GM18517 (cell line): ENCODE measurements at regions not wholly inside any gene's neighbourhood (a gene's known extent, or its start where the extent isn't known, plus 50 kb on each side); places are given as distances from the start of the nearest gene placed in this dataset.
"Not testable (repeated sequence)": the region's sequence is repeated elsewhere in the genome, so short reads cannot be mapped to it uniquely, and the experiment has no call there.

Experiments
- ATAC-seq: cut with Tn5 transposase; IDR thresholded peaks from one replicate; pipeline ENCODE4 v1.9.1; 2021; ENCODE audit warnings: mild to moderate bottlenecking, moderate library complexity; ENCODE audit not compliant: unreplicated experiment

DNA sequence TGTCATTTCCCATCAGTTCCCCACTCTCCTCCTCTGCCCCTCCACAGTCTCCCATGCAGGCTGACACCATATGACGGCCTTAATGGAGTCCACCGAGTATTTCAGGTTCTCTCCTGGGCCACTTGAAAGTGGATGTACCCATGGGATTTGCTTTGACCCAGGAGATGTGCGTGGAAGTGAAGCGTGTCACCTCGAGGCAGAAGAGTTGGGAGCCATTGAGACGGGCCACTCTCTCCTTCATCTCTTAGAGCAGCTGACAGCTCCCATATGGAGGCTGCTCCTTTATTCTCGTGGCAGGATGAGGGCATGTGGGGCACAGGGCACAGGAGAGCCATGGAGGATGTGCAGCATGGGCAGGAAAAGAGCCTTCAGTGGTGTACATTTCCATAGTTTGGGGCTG is 144.7 kb upstream of the CRYM start:
- not testable (repeated sequence) for ATAC-seq

DNA sequence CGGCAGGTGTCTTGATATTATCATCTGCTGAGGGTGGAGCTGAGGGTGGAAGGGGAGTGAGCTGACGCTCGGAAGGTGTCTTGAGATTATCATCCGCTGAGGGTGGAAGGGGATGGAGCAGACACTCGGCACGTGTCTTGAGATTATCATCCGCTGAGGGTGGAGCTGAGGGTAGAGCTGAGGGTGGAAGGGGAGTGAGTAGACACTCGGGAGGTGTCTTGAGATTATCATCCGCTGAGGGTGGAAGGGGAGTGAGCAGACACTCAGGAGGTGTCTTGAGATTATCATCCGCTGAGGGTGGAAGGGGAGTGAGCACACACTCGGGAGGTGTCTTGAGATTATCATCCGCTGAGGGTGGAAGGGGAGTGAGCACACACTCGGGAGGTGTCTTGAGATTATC is 126.6 kb upstream of the CRYM start:
- ATAC-seq, result not testable (repeated sequence)

DNA sequence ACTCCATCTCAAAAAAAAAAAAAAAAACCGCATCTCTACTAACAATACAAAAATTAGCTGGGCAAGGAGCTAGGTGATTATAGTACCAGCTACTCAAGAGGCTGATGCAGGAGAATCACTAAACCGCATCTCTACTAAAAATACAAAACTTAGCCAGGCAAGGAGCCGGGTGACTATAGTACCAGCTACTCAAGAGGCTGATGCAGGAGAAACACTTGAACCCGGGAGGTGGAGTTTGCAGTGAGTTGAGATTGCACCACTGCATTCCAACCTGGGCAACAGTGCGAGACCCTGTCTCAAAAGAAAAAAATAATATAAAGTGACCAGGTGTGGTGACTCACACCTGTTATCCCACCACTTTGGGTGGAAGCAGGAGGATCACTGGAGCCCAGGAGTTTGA is 119.8 kb upstream of the CRYM start:
- not testable (repeated sequence) for ATAC-seq

DNA sequence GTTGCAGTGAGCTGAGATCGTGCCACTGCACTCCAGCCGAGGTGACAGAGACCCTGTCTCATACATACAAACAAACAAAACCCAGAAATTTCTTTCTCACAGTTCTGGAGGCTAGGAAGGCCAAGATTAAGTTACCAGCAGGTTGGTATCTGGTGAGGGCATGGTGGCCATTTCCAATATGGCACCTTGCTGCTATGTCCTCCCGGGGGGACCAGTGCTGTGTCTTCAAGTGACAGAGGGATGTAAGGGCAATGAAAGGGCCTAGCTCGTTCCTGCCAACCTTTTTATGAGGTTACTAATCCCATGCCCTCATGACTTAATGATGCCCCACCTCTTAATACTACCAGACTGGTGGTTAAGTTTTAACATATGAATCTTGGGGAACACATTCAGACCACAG is 118.5 kb upstream of the CRYM start:
- not testable (repeated sequence) for ATAC-seq

DNA sequence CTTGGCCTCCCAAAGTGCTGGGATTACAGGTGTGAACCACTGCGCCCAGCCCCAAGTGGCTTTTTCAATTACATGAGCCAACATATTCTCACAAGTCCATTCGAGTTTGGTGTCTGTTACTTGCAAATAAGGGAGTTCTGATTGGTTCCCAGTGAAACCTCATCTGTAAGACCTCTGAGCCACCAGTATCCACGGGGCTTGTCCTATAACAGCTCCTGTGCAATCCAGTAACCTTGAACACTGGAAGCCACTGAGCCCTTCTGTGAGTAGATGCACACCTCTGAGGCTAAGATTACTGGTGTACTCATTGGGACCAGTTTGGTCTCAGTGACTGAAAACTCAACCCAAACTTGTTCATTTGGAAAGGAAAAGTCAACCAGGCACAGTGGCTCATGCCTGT is 112.5 kb upstream of the CRYM start:
- not testable (repeated sequence) for ATAC-seq

DNA sequence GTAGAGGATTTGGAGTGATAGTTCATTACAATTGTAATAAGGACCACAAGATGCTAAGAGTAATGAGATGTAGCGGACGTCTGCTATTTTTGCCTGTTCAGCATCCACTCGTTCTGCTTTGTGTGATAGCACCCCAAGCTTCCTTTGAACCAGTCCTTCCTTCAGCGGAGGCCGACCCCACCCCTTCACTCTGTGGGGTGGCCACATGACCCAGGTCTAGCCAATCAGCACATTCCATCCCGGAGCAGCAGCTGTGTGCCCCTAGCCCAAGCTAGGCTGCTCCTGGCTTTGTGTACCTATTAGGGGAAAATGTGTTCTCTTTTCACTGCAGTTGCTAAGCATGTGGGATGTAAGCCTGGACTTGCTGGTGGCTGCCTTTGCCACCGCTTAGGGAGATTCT is 111.8 kb upstream of the CRYM start:
- not testable (repeated sequence) for ATAC-seq

DNA sequence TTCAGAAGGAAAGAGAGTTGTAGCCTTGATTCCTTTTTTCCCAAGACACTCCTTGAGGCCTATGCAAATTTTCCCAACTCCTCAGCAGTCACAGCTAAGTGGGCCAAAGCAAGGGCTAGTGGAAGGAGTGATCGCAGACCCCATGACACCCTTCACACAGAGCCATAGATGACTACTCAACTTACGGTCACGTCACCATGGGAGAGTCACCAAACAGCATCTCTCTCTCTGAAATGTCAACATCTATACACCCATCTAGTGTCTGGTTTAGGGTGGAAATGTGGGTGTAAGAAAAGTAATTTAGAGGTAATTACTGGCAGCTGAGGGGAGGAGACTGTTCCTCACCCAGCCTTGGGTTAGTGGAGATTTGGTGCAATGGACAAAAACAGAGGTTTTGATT is 109.7 kb upstream of the CRYM start:
- ATAC-seq, result not testable (repeated sequence)

DNA sequence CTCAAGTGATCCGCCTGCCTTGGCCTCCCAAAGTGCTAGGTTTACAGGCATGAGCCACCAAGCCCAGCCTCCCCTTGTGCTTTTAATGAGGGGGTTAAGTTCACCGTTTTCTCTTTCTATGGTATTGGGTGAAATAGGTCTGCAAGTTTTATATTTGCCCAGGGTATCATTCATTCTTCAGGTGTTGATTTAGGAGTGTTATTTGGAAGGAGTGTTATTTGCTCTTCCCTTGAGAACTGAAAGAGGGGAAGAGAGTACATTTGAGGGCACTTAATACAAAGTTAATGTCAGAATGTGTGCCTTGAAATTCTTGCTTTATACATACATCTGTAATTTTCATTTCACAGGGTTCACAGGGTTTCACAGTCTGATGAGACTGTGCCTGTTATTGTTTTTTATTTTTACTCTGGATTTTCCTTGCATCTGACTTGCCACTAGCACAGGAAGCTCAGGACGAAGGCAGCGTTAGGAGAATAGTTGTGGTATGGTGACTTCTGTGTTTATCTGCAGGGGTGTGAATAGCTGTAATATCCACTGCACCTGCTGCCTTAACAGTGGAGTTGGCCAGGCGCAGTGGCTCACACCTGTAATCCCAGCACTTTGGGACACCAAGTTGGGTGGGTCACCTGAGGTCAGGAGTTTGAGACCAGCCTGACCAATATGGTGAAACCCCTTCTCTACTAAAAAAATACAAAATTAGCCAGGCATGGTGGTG is 108.3 kb upstream of the CRYM start:
- ATAC-seq, result not testable (repeated sequence)

DNA sequence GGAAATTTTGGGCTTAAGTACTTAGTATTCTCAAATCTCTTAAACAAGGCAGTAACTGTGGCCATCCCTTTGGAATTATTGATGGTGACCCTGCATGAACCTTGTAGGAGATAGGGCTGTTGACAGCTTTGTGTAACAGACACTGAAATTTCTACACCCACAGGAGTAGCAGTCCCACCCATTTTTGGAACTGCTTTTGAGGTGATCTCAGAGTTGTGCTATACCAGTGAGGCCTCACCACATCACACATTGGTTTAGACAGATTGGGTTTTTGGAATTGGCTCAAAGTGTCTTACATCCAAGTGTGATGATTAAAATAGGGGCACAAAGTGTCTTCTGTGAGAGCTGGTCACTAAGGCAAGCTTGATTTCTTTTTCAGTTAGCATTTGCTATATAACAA is 105.6 kb upstream of the CRYM start:
- not testable (repeated sequence) for ATAC-seq

DNA sequence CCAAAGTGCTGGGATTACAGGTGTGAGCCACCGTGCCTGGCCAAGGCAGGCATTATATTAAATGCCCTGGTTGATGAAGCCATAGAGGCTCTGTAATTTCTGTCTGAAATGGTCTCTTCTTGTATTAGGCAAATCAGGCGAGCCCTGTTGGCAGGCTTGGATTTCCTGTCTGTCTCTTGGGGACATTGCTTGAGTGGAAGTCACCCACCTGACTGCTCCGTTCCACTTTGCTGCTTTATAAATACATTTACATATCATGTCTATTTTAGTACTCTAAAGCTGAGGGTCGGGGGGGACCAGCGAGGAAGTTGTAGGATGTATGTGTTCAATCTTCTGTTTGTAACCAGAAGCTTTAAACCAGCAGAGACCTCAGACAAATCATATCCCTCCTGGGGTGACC is 101.6 kb upstream of the CRYM start:
- ATAC-seq, result not testable (repeated sequence)

DNA sequence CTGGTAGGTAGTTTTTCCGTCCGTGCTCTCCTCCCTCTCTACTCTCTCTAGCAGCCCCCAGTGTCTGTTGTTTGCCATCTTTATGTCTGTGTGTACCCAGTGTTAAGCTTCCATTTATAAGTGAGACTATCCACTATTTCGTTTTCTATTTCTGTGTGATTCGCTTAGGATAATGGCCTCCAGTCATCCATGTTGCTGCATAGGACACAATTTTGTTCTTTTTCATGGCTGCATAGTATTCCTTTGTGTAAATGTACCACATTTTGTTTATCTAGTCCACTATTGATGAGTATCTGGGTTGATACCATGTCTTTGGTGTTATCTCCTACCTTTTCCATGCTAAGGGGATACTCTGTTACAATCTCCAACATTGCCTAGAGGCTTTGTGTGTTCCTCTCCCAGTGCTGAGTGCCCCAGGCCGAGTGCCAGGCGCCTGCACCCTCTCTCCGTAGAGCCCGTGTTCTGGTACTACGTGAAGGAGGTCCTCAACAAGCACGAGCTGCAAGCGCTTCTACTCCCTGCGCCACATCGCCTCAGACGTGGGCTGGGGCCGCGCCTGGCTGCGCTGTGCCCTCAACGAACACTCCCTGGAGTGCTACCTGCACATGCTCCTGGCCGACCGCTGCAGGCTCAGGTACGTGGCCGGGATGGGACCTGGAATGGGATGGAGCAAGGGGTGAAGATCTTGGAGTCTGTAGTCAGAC is 98.3 kb upstream of the CRYM start:
- not testable (repeated sequence) for ATAC-seq

DNA sequence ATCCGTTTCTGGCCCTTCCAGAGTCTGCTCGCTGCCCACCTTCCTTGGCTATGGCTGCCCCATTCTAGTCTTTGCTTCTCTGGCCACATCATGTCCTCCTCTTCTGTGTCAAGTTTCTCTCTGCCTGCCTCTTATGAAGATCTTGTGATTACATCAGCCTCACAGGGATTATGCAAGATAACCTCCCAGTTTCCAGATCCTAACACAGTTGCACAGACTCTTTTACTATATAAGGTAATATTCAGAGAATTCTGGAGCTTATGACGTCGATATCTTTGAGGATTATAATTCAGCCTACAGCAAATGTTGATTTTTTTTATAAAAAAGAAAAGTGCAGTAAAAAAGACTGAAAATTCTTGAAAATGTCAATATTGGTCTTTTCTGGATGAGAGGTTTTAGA is 97.2 kb upstream of the CRYM start:
- not testable (repeated sequence) for ATAC-seq

DNA sequence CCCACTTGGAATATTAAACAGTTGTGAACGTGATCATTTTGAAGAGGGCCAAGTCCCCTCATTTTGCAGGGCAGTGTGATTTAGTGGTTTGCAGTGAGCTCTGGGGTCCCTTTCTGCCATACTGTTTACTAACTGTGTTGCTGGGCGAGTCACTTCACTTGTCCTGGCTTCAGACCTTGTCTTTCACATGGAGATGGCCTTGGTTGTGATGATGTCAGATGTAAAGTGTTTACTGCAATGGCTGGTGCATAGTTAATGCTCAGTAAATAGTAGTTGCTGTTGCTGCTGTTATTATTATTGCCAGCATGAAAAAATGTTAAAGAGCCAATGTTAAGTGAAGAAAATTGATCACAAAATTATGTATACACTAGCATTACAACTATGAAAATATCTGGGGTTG is 95.4 kb upstream of the CRYM start:
- not testable (repeated sequence) for ATAC-seq

DNA sequence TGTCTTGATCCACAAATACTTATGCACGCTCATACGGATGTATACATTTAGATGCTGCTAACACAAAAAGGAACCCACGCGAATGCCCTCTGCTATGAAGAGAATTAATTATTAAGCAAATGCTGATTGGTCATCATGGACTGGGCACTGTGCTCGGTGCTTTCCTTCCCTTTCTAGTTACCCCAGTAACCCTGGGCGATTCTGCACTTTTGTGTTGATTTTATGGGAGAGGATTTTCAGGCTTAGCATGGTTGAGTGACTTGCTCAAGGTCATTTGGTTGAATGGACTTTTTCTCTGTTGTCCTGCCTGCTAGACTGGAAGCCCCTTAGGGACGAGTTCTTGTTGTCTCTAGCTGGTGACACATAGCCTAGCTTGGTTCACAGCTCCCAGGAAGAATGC is 94.8 kb upstream of the CRYM start:
- ATAC-seq, result not testable (repeated sequence)

DNA sequence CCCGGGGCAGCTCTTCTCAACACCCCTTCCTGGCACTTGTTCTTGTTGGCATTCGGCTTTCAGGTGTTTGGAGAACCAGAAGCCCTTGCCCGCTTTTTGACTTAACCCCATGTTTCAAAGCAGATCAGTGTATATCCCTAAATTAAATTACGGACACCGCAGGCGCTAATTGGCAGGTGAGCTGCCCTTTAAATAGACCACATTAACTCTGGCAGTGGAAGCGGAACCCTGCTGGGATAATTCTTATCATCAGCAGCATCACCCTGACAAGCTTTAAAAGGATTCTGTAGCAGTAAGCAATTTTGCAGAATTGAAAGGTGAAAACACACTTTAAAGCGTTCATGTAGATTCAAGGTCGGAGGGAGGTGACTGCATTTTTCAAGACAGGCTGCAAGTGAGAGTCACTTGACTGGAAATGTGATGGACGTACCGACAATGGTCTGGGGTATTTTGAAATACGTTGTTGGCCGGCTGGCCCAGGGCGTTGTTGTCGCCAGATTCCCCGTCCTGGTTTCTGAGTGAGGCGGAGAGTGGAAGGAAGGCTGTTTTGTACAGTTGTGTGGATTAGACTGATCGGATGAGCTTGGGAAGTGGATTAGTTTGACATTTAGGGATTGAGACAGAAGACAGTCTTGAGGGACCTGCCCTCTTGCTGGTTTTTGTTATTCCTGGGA is 94.2 kb upstream of the CRYM start:
- ATAC-seq, result not testable (repeated sequence)

DNA sequence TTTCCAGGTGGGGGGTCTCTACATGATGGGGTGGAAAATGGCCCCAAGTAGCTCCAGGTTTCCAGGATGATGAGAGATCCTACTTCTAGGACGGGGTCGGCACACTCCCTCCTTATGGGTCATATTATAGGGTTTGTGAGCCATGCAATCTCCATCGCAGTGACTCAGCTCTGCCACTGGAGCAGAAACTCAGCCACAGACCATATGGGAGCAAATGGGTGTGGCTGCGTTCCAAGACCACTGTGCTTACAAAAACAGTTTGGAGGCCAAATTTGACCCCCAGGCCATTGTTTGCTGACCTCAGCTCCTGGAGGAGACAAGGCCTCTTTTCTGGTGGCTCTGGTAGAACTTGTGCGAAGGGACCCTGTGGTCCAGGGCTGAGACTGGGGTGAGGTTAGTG is 92.7 kb upstream of the CRYM start:
- not testable (repeated sequence) for ATAC-seq

DNA sequence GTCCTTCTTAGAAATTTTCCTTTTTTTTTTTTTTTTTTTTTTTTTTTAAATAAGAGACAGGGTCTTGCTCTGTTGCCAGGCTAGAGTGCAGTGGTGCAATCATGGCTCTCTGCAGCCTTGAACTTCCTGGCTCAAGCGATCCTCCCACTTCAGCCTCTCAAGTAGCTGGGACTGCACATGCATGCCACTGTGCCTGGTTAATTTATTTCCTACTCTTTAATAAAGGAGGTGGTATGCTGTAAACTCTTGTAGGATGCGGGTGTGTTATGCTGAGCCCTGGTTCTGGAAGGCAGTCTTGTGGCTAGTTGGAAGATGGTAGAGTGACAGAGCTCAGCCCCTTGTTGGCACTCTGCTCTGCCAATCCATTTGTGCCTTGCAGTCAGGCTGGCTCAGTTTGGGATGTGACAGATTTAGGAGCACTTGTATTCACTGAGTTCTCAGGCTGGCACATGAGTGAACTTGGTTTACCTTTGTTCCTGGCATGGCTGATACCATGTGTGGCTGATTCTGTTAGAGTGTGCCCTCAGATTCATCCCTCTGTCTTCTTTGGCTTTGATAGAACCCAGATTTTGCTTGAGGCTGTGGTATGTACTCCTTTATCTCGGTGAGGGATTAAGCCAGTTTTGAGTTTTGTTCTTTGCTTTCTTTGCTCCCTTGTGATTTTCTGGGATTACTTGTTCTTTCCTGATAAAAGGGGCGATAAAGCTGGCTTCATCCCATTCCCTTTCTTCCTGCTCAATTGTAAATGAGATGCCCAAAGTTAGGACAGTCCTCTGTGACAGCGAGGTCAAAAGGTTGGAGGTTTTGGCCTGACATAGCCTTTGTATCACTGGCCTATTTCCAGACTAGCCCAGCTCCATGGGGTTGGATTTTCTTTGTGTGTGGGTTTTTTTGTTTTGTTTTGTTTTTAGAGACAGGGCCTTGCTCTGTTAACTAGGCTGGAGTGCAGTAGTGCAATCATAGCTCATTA is 91.2 kb upstream of the CRYM start:
- not testable (repeated sequence) for ATAC-seq

DNA sequence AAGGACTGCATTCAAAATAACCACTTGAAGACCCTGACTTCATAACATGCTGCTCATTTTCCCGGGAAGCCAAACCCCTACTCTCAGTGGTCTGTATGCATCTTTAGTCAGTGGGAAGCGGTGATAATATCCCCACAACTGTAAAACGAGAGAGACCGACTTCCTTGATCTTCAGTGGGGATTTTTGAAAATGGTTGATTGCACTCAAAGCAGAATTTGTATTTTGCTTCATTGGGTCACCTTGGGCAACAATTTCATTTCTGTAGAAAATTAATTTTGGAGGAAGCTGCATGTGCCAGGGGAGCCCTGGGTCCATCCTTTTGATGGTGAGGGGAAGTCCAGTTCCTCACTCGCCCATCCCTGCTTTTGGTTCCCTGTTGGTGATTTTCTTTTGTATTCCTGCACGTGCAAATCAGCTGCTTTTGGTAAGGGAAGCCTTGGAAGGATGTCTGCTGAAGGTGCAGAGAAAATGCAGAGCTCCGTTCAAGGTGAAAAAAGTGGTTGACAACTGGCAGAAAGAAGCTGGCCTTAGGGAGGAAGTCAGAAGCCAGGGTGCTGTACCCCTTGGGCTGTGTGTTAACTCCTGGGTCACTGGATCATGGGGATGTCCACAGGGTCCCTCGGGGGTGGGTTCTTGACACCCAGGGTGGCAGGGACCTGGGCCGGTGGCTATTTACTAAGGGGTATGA is 89.8 kb upstream of the CRYM start:
- ATAC-seq, result not testable (repeated sequence)

DNA sequence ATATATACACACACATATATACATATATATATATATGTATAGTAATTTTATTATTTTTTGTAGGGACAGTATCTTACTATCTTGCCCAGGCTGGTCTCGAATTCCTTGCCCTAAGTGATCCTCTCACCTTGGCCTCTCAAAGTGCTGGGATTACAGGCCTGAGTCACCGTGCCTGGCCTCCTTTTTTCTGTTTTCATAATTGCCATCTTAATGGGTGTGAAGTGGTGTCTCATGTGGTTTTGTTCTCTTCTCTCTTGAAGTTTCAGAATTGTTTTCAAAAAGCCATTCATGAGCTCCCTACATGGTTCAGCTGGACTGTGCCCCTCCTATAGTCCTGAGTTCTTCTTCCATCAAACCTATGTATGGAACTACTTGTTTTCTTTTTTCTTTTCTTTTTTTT is 88.9 kb upstream of the CRYM start:
- ATAC-seq, result not testable (repeated sequence)

DNA sequence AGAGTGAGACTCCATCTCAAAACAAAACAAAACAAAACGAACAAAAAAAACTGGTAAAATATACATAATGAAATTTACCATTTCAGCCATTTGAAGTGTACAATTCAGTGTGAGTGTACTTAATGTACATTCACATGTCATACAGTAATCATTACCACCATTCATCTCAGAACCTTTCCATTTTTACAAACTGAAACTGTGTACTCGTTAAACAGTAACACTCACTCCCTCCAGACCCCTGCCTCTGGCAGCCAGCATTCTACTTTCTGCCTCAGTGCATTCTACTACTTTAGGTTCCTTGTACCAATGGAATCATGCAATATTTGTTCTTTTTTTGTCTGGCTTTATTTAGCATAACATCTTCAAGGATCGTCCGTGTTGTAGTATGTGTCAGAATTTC is 87.5 kb upstream of the CRYM start:
- ATAC-seq, result peak; percentile 42
